GM23338 (cell line): ENCODE measurements at regions not wholly inside any gene's neighbourhood (a gene's known extent, or its start where the extent isn't known, plus 50 kb on each side); places are given as distances from the start of the nearest gene placed in this dataset.

ENCODE experiments used
- ATAC-seq: fragments of 200-7000 bp; cut with Tn5 transposase; 3 replicates; pipeline ENCODE4 v1.9.1; 2020
- DNase-seq: peaks from one replicate; pipeline ENCODE4 v3.0.0-alpha.2; 2015; ENCODE audit warnings: low spot score
- H2AFZ ChIP-seq: fragments of 200-600 bp; sonication (generic); 2 replicates; pipeline ENCODE4 v1.8.0; 2016; ENCODE audit warnings: antibody characterized with exemption, mild to moderate bottlenecking, moderate library complexity
- H3F3A ChIP-seq: fragments of 200-600 bp; sonication (generic); replicated peaks from 2 replicates; pipeline ENCODE4 v1.8.0; 2017; ENCODE audit warnings: antibody characterized with exemption, mixed run types, low read depth
- H3K27ac ChIP-seq: fragments of 200-600 bp; sonication (generic); 2 replicates; pipeline ENCODE4 v1.6.1; 2016; ENCODE audit warnings: low read depth
- H3K27me3 ChIP-seq: fragments of 200-600 bp; sonication (generic); 2 replicates; pipeline ENCODE4 v1.8.0; 2016; ENCODE audit warnings: mild to moderate bottlenecking, mixed run types, moderate library complexity; ENCODE audit not compliant: insufficient read depth
- H3K36me3 ChIP-seq: fragments of 200-600 bp; sonication (generic); 2 replicates; pipeline ENCODE4 v1.8.0; 2016; ENCODE audit warnings: mild to moderate bottlenecking; ENCODE audit not compliant: insufficient read depth
- H3K4me1 ChIP-seq: fragments of 200-600 bp; sonication (generic); 2 replicates; pipeline ENCODE4 v1.8.0; 2016; ENCODE audit warnings: mild to moderate bottlenecking, moderate library complexity; ENCODE audit not compliant: insufficient read depth
- H3K4me2 ChIP-seq: fragments of 200-600 bp; sonication (generic); 2 replicates; pipeline ENCODE4 v1.7.1; 2017; ENCODE audit warnings: mixed run types
- H3K4me3 ChIP-seq: fragments of 200-600 bp; sonication (generic); 2 replicates; pipeline ENCODE4 v1.6.1; 2016; ENCODE audit warnings: mixed run types
- H3K79me2 ChIP-seq: fragments of 200-600 bp; sonication (generic); replicated peaks from 2 replicates; pipeline ENCODE4 v1.8.0; 2017; ENCODE audit warnings: mild to moderate bottlenecking; ENCODE audit not compliant: insufficient read depth
- H3K9me2 ChIP-seq: fragments of 200-600 bp; sonication (generic); 2 replicates; pipeline ENCODE4 v1.8.0; 2017; ENCODE audit not compliant: insufficient read depth
- H4K20me1 ChIP-seq: fragments of 200-600 bp; sonication (generic); replicated peaks from 2 replicates; pipeline ENCODE4 v1.8.0; 2017; ENCODE audit warnings: mild to moderate bottlenecking; ENCODE audit not compliant: insufficient read depth
- H3K27ac Mint-ChIP-seq: 2 replicates; pipeline ENCODE4 v1.8.0; 2020; ENCODE audit warnings: inconsistent platforms, mild to moderate bottlenecking, moderate library complexity, mixed read lengths
- H3K27me3 Mint-ChIP-seq: 3 replicates; pipeline ENCODE4 v1.8.0; 2022; ENCODE audit warnings: low read depth, mild to moderate bottlenecking, moderate library complexity, mixed read lengths, inconsistent platforms; ENCODE audit not compliant: insufficient read depth, poor library complexity
- H3K36me3 Mint-ChIP-seq: 3 replicates; pipeline ENCODE4 v1.8.0; 2021; ENCODE audit warnings: low read depth, mild to moderate bottlenecking, inconsistent platforms, moderate library complexity, mixed read lengths
- H3K4me1 Mint-ChIP-seq: 3 replicates; pipeline ENCODE4 v1.8.0; 2020; ENCODE audit warnings: mild to moderate bottlenecking, inconsistent platforms, mixed read lengths
- H3K4me3 Mint-ChIP-seq: 3 replicates; pipeline ENCODE4 v1.8.0; 2021; ENCODE audit warnings: moderate library complexity, mild to moderate bottlenecking, inconsistent platforms, mixed read lengths
- H3K9me3 Mint-ChIP-seq: 3 replicates; pipeline ENCODE4 v1.8.0; 2020; ENCODE audit warnings: moderate library complexity, mild to moderate bottlenecking, inconsistent platforms, mixed read lengths
- CREB1 ChIP-seq: fragments of 250-450 bp; sonication (Bioruptor Pico); IDR thresholded peaks from 2 replicates; pipeline ENCODE4 v1.5.0; 2020; ENCODE audit warnings: low read depth, mild to moderate bottlenecking, moderate library complexity
- EZH2 ChIP-seq: fragments of 200-600 bp; sonication (generic); IDR thresholded peaks from one replicate; pipeline ENCODE4 v1.8.0; 2017; ENCODE audit warnings: antibody characterized with exemption, mild to moderate bottlenecking, low read depth; ENCODE audit not compliant: unreplicated experiment
- EZH2phosphoT487 ChIP-seq: fragments of 200-600 bp; sonication (generic); IDR thresholded peaks from one replicate; pipeline ENCODE4 v1.8.1; 2018; ENCODE audit warnings: antibody characterized with exemption; ENCODE audit not compliant: unreplicated experiment
- NANOG ChIP-seq: IDR thresholded peaks from 2 replicates; pipeline ENCODE4 v1.6.1; 2016; ENCODE audit warnings: antibody characterized with exemption, borderline replicate concordance
- POLR2AphosphoS5 ChIP-seq: IDR thresholded peaks from 2 replicates; pipeline ENCODE4 v1.6.1; 2016; ENCODE audit warnings: antibody characterized with exemption, low read depth
- STAT1 ChIP-seq: IDR thresholded peaks from one replicate; pipeline ENCODE4 v1.6.1; 2016; ENCODE audit warnings: antibody characterized with exemption; ENCODE audit not compliant: unreplicated experiment
- ZNF114 ChIP-seq: fragments of 250-450 bp; sonication (Bioruptor Pico); IDR thresholded peaks from 2 replicates; pipeline ENCODE4 v1.5.0; 2020; ENCODE audit warnings: mild to moderate bottlenecking, moderate library complexity
- ZNF462 ChIP-seq: fragments of 250-450 bp; sonication (Bioruptor Pico); IDR thresholded peaks from 2 replicates; pipeline ENCODE4 v1.5.0; 2020; ENCODE audit warnings: mild to moderate bottlenecking, moderate library complexity

DNA sequence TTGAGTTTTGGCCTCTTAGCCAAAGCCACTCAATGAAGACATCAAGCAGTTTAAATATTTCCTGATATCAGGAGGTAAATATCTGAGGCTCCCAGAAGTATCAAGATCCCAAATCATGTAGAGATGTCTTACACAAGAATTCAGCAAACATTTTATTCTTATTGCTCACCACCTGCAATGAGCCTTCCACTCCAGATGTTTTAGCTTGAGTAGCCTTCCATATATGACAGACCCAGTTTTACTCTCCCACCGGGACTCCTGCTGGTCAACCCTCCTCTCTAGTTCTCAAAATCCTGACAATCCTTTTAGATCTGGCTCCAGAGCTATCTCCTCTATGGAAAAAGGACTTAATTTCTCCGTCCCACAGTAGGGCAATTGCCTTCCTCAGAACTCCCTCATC lies 404.4 kb downstream of the KCNA4 start (continued):
- TF ChIP-seq ZNF462 (CRISPR knock-in tag) (no peak), POLR2AphosphoS5 (no peak), ZNF114 (CRISPR knock-in tag) (no peak), EZH2phosphoT487 (no peak)

DNA sequence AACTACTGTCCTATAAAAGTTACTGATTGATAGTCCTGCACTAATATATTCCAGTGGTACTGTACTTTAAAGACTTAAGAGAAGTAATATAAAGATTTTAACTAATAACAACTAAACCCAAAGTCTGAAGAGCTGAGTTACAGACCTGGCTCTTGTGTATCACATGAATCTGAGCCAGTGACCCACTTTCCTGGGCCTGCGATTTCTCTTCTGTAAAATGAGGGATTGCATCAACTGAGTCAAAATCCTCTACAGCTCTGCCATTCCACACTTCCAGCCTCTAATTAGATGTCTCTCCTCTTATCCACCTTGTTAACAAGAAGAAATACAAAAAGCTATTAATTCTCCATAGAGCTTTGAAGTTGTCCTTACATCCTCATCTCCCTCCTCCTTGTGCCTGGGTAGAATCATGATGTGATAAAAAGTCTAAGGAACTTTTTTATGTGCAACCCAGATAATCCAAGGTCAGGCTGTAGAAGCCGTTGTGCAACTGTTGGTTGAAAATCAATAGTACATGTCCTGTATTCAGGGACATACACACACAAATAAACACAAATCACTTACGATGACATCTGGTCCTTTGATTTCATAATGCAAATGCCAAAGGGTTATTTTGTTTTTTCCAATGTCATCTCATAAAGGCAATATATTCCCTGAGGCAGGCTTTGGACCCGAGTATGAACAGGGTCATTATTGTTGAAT lies 410.3 kb downstream of the KCNA4 start:
- no peak overlapping the region for H3K4me3 Mint-ChIP-seq
- no peak for ATAC-seq
- H3K4me1 ChIP-seq = no peaks in the 10 kb centered on the region; the same call in 1 of the 2 replicates
- H4K20me1 ChIP-seq = no peaks in the 10 kb centered on the region
- no peaks in the 10 kb centered on the region for H3K36me3 Mint-ChIP-seq
- no peak overlapping the region for H3K4me2 ChIP-seq
- no peaks in the 10 kb centered on the region for H3K79me2 ChIP-seq
- H3K9me3 Mint-ChIP-seq = no peaks in the 10 kb centered on the region
- DNase-seq = no peak
- no peak overlapping the region for H2AFZ ChIP-seq
- no peak overlapping the region for H3K27ac ChIP-seq
- H3K27ac Mint-ChIP-seq = no peak overlapping the region
- H3K27me3 Mint-ChIP-seq = no peaks in the 10 kb centered on the region
- no peaks in the 10 kb centered on the region for H3K27me3 ChIP-seq
- no peaks in the 10 kb centered on the region for H3F3A ChIP-seq
- peaks cover 2% of the 10 kb centered on the region; the same call in 2 of the 3 replicates for H3K4me1 Mint-ChIP-seq
- no peaks in the 10 kb centered on the region for H3K36me3 ChIP-seq
- no peak overlapping the region for H3K4me3 ChIP-seq
- H3K9me2 ChIP-seq = 0 out of 2 replicates have a peak, but pooled peaks cover 2% of the 10 kb centered on the region
- TF ChIP-seq NANOG (no peak), STAT1 (no peak), EZH2 (no peak), CREB1 (no peak), ZNF462 (CRISPR knock-in tag) (no peak)
